Hematopoietic multipotent progenitor cell treated with erythropoietin and hydrocortisone succinate and interleukin-3 and kit ligand, for 17 days (in vitro differentiated cells): ENCODE measurements at regions not wholly inside any gene's neighbourhood (a gene's known extent, or its start where the extent isn't known, plus 50 kb on each side); places are given as distances from the start of the nearest gene placed in this dataset.

Experiments
- DNase-seq: peaks from one replicate; pipeline ENCODE4 v3.0.0-alpha.2; 2015; ENCODE audit warnings: low spot score

GRCh38 chr21:24894324-24894723 lies 713.0 kb downstream of the MRPL39 start:
- DNase-seq = no peak

- no peak for DNase-seq
These were observed 717.3 kb downstream of the MRPL39 start for GRCh38 chr21:24890021-24890420.

- DNase-seq = no peak
These were observed 725.8 kb downstream of the MRPL39 start for GRCh38 chr21:24881506-24881905.

DNA sequence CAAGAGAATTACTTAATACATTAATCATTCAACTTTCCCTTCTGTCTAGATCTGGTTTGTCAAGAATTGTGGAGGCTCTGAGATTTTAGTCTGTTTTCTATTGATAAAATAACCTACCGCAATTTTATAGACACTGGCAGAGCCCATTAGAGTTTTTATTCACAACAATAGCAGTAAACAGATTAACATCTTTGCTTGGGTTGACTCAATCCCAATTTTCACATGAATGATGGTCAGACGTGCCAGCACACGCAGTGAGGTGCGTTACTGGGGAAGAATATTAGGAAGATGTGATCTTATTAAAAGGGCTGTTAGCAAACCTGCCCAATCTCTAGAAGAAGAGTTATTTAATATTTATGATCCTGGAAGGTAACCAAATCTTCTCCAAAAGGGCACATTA lies 736.6 kb downstream of the MRPL39 start:
- DNase-seq = no peak

DNA sequence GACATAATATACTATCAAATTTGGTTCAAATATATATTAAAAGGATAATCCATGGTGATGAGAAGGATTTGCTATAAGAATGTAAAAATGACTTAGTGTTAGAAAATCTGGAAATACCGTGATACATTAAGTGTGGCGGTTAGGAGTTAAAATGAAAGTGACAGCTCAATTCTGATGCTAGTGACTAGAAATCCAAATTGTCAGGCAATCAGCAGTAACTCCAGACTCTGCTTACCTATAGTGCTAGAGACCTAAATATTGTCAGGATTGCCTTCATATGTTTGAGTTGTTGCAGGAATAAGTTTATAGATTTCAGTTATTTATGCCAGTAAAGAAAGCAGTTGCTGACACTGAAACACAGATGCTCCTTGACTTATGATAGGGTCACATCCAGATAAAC lies 737.4 kb downstream of the MRPL39 start:
- no peak for DNase-seq

DNA sequence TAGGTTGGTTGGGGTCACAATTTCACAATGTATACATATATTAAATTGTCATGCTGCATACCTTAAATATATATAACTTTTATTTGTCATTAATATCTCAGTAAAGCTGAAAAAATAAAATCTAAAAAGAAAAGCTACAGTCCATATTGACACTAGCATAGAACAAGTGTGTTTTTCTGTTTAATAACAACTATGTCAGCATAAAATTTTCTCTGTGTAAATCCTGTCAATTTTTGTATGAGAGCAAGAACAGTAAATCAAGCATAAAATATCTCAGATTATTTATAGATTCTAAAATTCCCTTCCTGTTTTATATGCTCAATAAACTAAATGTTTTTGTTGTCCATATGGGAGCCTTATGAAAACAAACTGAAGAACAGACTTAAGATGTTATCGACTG lies 739.2 kb downstream of the MRPL39 start:
- DNase-seq = no peak

DNA sequence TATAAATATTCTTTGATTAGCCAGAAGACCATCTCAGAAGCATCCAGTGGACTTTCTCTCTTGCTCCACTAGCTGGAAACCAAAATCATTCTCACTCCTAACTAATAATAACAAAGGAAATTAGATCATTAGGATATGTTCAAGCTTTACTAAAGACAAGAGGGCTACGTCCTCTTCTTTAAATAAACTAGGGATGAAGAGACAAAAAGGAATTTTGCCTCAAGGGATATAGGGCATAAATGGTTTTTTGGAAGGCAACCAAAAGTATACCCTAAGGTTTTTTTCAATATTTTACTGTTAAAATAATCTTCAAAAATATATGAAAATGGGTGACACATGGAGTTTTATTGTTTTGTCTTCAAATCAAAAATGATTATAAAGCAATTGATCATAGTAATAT lies 745.8 kb downstream of the MRPL39 start:
- no peak for DNase-seq

DNA sequence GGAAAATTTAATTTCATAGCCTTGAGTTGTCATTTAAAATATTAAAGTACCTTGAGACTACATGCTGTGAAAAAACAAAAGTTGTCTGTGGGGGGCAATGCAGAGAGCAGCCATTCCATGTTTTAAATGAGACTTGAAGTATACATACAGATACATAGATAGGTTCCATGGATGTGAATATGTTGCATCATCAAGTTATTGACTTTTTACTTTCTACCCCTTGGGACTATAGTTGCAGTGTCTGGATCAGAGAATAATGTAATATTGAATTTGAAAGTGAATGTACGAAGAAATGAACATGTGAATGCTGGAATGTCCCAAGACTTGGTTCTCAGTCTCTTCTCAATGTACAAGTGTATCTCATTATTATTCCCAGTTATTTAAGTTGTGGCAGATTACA lies 751.0 kb downstream of the MRPL39 start:
- DNase-seq = no peak

- DNase-seq = no peak
These were observed 754.6 kb downstream of the MRPL39 start for GRCh38 chr21:24852610-24853195.

DNA sequence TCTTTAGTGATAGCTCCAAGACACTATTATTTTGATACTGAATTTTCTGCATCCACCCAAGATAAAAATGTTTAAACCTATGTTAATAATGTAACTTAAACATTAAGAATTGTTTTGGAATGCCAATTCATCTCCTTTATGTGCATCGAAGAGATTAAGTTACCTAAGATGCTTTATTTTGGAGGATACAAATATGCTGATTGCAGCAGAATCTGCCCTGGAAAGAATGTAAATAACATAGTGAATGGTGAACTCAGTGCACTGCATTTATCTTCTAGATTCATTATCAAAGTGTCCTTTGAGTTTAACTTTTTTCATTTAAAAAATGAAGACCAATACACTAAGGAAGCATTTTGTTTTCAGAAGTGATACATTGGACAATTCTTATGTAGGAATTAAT lies 757.2 kb downstream of the MRPL39 start:
- DNase-seq = no peak

DNA sequence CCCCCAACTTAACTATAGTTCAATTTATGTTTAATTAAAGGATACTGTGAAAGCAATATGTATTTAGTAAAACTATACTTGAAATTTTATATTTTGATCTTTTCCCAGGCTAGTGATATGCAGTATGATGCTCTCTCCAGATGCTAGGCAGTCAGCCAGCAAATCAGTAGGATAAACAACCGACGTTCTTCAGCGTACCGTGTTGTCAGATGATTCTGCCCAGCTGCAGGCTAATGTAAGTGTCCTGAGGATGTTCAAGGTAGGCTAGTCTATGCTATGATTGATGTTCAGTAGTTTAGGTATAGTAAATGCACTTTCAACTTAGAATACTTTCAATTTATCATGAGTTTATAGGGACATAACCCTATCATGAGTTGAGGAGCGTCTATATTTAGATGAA lies 762.6 kb downstream of the MRPL39 start:
- no peak for DNase-seq

GRCh38 chr21:24840287-24840686 lies 767.0 kb downstream of the MRPL39 start:
- DNase-seq = no peak

GRCh38 chr21:24832961-24833360 lies 774.3 kb downstream of the MRPL39 start:
- DNase-seq = no peak

GRCh38 chr21:24829397-24829796 lies 777.9 kb downstream of the MRPL39 start:
- no peak for DNase-seq

GRCh38 chr21:24826822-24827221 lies 780.5 kb downstream of the MRPL39 start:
- no peak for DNase-seq

- DNase-seq = no peak
These were observed 781.9 kb downstream of the MRPL39 start for GRCh38 chr21:24825348-24825747.

DNA sequence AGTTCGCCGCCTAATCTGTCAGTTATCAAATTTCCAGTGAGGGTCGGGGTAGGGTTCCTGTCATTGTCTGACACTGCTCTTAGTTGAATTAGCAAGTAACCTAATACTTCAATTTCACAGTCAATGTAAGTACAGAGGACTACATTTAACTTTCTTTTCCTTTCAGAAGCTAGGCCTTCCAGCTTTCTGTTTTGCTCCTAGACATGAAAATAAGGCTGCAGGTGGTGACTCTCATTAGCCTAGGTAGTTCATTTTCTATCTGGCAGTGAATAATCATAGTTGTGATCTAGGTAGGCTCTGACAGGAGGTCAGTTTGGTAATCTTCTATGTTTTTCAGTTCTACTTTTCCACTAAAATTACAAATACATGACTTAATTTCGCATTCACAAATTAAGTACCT lies 783.1 kb downstream of the MRPL39 start:
- DNase-seq = no peak

GRCh38 chr21:24823247-24823646 lies 784.0 kb downstream of the MRPL39 start:
- DNase-seq = no peak

GRCh38 chr21:24785033-24785432 lies 822.2 kb downstream of the MRPL39 start:
- no peak for DNase-seq

- DNase-seq = no peak
These were observed 826.1 kb downstream of the MRPL39 start for GRCh38 chr21:24781146-24781545.

DNA sequence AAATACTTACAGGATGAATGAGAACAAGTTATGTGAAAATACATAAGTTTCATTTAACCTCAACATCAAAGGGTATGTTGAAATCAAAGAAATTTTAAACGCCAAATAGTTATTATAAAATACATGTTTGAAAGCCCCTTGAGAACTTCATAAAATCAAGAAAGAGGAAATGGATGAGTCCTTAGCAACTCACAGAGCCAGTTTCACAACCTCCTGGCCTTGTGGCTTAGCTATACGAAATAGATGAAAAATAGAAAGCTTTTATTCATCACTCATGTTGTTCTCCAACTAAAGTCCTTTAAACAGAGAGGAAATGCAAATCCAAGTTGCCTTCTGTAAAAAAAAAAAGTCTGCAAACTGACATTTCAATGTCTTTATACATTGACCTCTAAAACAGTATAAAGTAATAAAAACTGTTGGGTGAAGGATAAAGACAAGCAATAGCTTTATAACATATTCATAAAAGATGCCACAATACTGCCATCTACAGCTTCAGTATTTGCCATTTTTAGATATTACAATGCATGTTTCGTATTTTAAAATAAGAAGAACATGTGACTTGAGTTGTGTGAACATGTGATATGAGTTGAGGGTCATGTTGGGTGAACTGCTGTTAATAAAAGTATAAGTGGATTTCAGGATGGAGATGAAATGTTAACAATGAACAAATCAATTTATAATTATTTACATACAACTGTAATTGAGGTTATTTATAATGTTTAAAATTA lies 847.8 kb downstream of the MRPL39 start:
- DNase-seq = no peak

- no peak for DNase-seq
These were observed 869.2 kb downstream of the MRPL39 start for GRCh38 chr21:24738063-24738462.

GRCh38 chr21:24737296-24737850 lies 869.9 kb downstream of the MRPL39 start:
- no peak for DNase-seq

DNA sequence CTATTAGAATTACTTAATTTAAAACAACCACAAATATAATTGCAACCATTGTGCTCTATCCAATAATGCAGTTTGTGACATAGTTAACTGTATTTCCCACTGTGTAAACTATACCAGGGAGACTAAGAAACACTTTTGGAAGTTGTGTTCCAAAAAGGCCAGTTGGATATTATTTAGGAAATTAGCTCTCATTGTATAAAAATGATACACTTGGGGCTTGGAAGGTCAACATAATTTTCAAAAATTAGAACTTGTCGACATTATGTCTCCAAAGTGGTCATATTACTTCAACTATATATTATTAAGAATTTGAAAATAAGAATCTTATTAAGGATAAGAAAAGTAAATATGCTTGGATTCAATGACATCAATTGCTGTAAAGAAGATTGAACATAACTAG lies 876.6 kb downstream of the MRPL39 start:
- DNase-seq = no peak
